Tibial nerve (tissue), 4 donors: ENCODE measurements at regions not wholly inside any gene's neighbourhood (a gene's known extent, or its start where the extent isn't known, plus 50 kb on each side); places are given as distances from the start of the nearest gene placed in this dataset.

ENCODE experiments used
- DNase-seq, 2 donors: peaks; one replicate each; pipeline ENCODE4 v3.0.0-alpha.2; 2019; ENCODE audit warnings: low spot score in 2 of 2
- H3K27ac ChIP-seq, 4 donors: fragments of 200-600 bp; sonication (generic) in 3 of 4; one replicate each; pipeline ENCODE4 v1.5.1; 2017 to 2019; ENCODE audit warnings: mild to moderate bottlenecking in 1 of 4
- H3K27me3 ChIP-seq, 2 donors: fragments of 200-600 bp; sonication (generic) in 1 of 2; one replicate each; pipeline versions ENCODE4 v1.5.1 to v1.6.0; 2017 to 2019
- H3K36me3 ChIP-seq, 3 donors: fragments of 200-600 bp; sonication (generic); one replicate each; pipeline ENCODE4 v1.5.1; 2018 to 2019
- H3K4me1 ChIP-seq, 4 donors: fragments of 200-600 bp; sonication (generic) in 3 of 4; one replicate each; pipeline ENCODE4 v1.5.1; 2017 to 2019
- H3K4me3 ChIP-seq, 4 donors: fragments of 200-600 bp; sonication (generic) in 3 of 4; one replicate each; pipeline ENCODE4 v1.5.1; 2017 to 2019; ENCODE audit warnings: mild to moderate bottlenecking in 1 of 4, moderate library complexity in 1 of 4
- H3K9me3 ChIP-seq, 4 donors: fragments of 200-600 bp; sonication (generic) in 3 of 4; one replicate each; pipeline ENCODE4 v1.5.1; 2017 to 2019
- EP300 ChIP-seq, 2 donors: sonication (generic); formaldehyde crosslinking; IDR thresholded peaks; one replicate each; pipeline ENCODE4 v1.6.1; 2017; ENCODE audit warnings: antibody characterized with exemption in 2 of 2, mild to moderate bottlenecking in 1 of 2
- POLR2A ChIP-seq, 2 donors: fragments of 450-650 bp; IDR thresholded peaks; one replicate each; pipeline ENCODE4 v1.6.1; 2017; ENCODE audit warnings: antibody characterized with exemption in 2 of 2, mild to moderate bottlenecking in 2 of 2, moderate library complexity in 2 of 2
- WGBS, 2 donors: methylation state at CpG; one replicate each; pipeline ENCODE4 v1.1.5; 2018; 5-methylcytosine and 5-hydroxymethylcytosine counted together
- TF ChIP-seq, protein P1 (sequence below), 5 experiments: fragments of 200-600 bp in 3 of 5; fragments of 450-650 bp in 2 of 5; sonication (generic) in 3 of 5; IDR thresholded peaks; one replicate each; pipeline ENCODE4 v1.5.1; 2016 to 2019; ENCODE audit warnings: antibody characterized with exemption in 5 of 5, mild to moderate bottlenecking in 3 of 5, moderate library complexity in 2 of 5

DNA sequence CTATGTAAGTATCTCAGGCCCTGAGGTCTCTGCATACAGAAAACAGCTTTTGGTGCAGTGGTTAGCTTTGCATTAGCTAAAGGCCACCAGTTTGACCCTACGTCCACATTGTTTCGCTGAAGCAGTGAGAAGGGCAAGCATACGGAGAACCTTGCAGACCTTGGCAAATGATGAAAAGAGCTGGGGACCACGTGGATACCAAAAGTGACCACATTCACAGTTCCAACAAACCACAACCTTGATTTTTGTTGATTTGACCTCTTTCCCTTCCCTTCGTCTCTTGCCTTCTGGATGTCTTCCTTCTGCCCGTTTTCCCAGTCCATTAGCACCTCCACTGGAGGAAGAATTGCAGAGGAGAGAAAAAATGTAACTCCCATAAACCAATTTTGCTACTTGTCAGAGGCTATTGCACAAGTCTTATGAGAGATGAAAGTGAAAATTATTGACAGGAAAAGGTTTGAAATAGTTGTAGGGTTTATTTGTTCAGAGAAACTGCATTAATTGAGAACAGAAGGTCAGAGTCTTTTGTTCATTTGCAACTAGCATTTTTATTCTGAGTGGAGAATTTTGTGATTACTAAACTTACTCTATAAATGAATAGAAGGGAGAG lies 293.9 kb upstream of the HTR2A start:
- no peak for TF ChIP-seq POLR2A (IDR thresholded peaks at IDR 0.05)
- TF ChIP-seq, protein P1, sequence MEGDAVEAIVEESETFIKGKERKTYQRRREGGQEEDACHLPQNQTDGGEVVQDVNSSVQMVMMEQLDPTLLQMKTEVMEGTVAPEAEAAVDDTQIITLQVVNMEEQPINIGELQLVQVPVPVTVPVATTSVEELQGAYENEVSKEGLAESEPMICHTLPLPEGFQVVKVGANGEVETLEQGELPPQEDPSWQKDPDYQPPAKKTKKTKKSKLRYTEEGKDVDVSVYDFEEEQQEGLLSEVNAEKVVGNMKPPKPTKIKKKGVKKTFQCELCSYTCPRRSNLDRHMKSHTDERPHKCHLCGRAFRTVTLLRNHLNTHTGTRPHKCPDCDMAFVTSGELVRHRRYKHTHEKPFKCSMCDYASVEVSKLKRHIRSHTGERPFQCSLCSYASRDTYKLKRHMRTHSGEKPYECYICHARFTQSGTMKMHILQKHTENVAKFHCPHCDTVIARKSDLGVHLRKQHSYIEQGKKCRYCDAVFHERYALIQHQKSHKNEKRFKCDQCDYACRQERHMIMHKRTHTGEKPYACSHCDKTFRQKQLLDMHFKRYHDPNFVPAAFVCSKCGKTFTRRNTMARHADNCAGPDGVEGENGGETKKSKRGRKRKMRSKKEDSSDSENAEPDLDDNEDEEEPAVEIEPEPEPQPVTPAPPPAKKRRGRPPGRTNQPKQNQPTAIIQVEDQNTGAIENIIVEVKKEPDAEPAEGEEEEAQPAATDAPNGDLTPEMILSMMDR (IDR thresholded peaks at IDR 0.05) = no peak
- no peak for TF ChIP-seq EP300 (IDR thresholded peaks at IDR 0.05)
- WGBS, 2 donors = 51 to 56% methylated on average over 6 of the region's 6 CpGs
- no peaks in the 10 kb centered on the region for H3K4me1 ChIP-seq
- H3K4me3 ChIP-seq = no peak overlapping the region
- H3K9me3 ChIP-seq = no peaks in the 10 kb centered on the region
- DNase-seq = no peak
- no peaks in the 10 kb centered on the region for H3K36me3 ChIP-seq
- no peaks in the 10 kb centered on the region for H3K27me3 ChIP-seq
- no peak overlapping the region for H3K27ac ChIP-seq

- no peak for DNase-seq
- Histone ChIP-seq H3K27me3 (no peaks in the 10 kb centered on the region), H3K36me3 (no peaks in the 10 kb centered on the region), H3K4me3 (no peak overlapping the region), H3K27ac (no peak overlapping the region), H3K9me3 (no peaks in the 10 kb centered on the region), H3K4me1 (no peaks in the 10 kb centered on the region)
- TF ChIP-seq POLR2A (IDR thresholded peaks at IDR 0.05) (no peak), EP300 (IDR thresholded peaks at IDR 0.05) (no peak)
- TF ChIP-seq, protein P1 (IDR thresholded peaks at IDR 0.05) = no peak
- WGBS, 2 donors = 71 to 81% methylated on average over 3 of the region's 3 CpGs
Observed at GRCh38 chr13:47188802-47189201, 291.9 kb upstream of the HTR2A start.

DNA sequence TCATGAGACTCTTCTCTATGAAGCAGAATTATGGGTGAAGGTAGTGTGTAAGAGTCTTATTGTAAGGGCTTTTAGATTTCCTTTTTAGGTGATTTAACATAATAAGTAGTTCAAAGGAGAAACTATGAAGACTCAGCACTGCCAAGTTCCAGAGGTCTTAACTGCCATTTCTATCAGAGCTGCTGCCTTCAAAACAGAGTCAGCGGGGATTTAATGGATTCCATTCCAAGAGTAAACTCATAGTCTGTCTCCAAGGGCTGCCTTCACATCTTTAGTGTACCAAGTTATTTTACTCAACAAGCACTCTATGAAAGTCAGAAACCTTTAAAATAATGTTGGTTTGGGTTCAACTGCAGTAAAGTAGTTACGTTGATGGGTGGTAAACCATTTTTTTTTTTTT lies 289.6 kb upstream of the HTR2A start:
- no peak for DNase-seq
- H3K9me3 ChIP-seq = no peaks in the 10 kb centered on the region
- no peak overlapping the region for H3K4me3 ChIP-seq
- 63 to 75% methylated on average over 2 of the region's 2 CpGs for WGBS, 2 donors
- no peaks in the 10 kb centered on the region for H3K27me3 ChIP-seq
- H3K27ac ChIP-seq = no peak overlapping the region
- H3K4me1 ChIP-seq = no peaks in the 10 kb centered on the region
- H3K36me3 ChIP-seq = no peaks in the 10 kb centered on the region
- TF ChIP-seq POLR2A (IDR thresholded peaks at IDR 0.05) (no peak), EP300 (IDR thresholded peaks at IDR 0.05) (no peak)

DNA sequence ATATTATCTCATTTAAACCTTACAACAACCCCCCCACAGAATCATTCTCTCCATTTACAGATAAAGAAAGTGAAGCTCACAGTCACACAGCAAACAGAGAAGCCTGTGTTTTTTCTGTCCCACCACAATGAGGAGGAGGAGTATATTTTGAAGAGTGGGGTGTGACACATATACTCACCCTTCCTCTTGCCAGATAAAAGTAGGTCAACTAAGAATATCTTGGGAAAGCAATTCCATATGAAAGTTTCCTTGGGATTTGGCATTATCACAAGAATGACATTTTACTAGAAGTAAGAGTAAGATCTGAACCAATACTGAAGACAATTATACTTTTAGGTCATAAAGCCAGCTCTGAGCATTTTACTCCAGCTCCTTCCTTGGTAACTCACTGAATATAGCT lies 287.5 kb upstream of the HTR2A start:
- H3K27ac ChIP-seq = no peak overlapping the region
- no peaks in the 10 kb centered on the region for H3K27me3 ChIP-seq
- H3K4me3 ChIP-seq = no peak overlapping the region
- no peak for DNase-seq
- H3K36me3 ChIP-seq = no peaks in the 10 kb centered on the region
- no peaks in the 10 kb centered on the region for H3K4me1 ChIP-seq
- H3K9me3 ChIP-seq = no peaks in the 10 kb centered on the region
- TF ChIP-seq POLR2A (IDR thresholded peaks at IDR 0.05) (no peak), EP300 (IDR thresholded peaks at IDR 0.05) (no peak)
- TF ChIP-seq, protein P1 (IDR thresholded peaks at IDR 0.05) = no peak

DNA sequence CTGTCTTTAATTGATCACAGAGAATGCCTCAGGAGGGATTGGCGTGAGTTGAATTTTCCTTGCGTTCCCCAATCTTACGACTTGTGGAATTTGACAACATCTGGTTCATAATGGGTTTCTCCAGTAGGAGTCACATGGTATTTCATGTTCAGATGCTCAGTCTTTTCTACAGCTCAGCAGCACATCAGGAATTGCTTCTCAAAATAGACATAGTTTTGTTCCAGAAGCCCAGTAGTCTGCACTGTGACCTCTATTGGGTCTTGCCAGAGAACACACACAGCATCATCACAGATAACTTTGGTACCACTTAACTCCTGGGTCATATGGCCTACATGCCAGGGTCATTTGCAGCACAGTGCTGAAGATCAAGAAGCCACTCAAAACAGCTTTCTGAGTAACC lies 282.5 kb upstream of the HTR2A start:
- DNase-seq = no peak
- Histone ChIP-seq H3K36me3 (no peaks in the 10 kb centered on the region), H3K4me3 (no peak overlapping the region), H3K27ac (no peak overlapping the region), H3K4me1 (no peaks in the 10 kb centered on the region), H3K27me3 (no peaks in the 10 kb centered on the region), H3K9me3 (no peaks in the 10 kb centered on the region)
- 77 to 85% methylated on average over 3 of the region's 3 CpGs for WGBS, 2 donors
- TF ChIP-seq, protein P1 (IDR thresholded peaks at IDR 0.05) = no peak
- TF ChIP-seq EP300 (IDR thresholded peaks at IDR 0.05) = no peak
- TF ChIP-seq POLR2A (IDR thresholded peaks at IDR 0.05) = no peak
